Calu3 (cell line): ENCODE measurements at regions not wholly inside any gene's neighbourhood (a gene's known extent, or its start where the extent isn't known, plus 50 kb on each side); places are given as distances from the start of the nearest gene placed in this dataset.

Experiments
- BruUV-seq: library from RNA; stranded (reverse); fragments of 400-500 nt; replicated peaks from 2 replicates; lab custom pipeline; 2021; lab: Mats Ljungman, UMichigan
- CTCF ChIA-PET: fragments of 300-600 bp; sonication (Branson Sonifier 250); formaldehyde crosslinking; loops from one replicate; lab custom pipeline; 2022; ENCODE audit warnings: antibody characterized with exemption; lab: Charles Lee
- DNase-seq: peaks from one replicate; pipeline ENCODE4 v3.0.0; 2022
- H3K27ac Mint-ChIP-seq: one replicate; pipeline ENCODE4 v1.8.0; 2022; ENCODE audit warnings: mixed read lengths; ENCODE audit not compliant: unreplicated experiment
- H3K27me3 Mint-ChIP-seq: one replicate; pipeline ENCODE4 v1.8.0; 2022; ENCODE audit warnings: mixed read lengths; ENCODE audit not compliant: unreplicated experiment
- H3K36me3 Mint-ChIP-seq: one replicate; pipeline ENCODE4 v1.8.0; 2022; ENCODE audit warnings: mild to moderate bottlenecking, moderate library complexity, mixed read lengths; ENCODE audit not compliant: insufficient read depth, unreplicated experiment
- H3K4me1 Mint-ChIP-seq: one replicate; pipeline ENCODE4 v1.8.0; 2022; ENCODE audit warnings: mild to moderate bottlenecking, low read depth, mixed read lengths; ENCODE audit not compliant: unreplicated experiment
- H3K4me3 Mint-ChIP-seq: one replicate; pipeline ENCODE4 v1.8.0; 2022; ENCODE audit warnings: mild to moderate bottlenecking, low read depth, moderate library complexity, mixed read lengths; ENCODE audit not compliant: unreplicated experiment
- H3K9me3 Mint-ChIP-seq: one replicate; pipeline ENCODE4 v1.8.0; 2022; ENCODE audit warnings: low read depth, mixed read lengths; ENCODE audit not compliant: unreplicated experiment
- intact Hi-C: fragments of 100-400 bp; cut with micrococcal nuclease; formaldehyde crosslinking; loops from one replicate; pipeline ENCODE4 v1.10.0; 2022; ENCODE audit not compliant: unreplicated experiment
- TF ChIP-seq, protein P1 (sequence below): fragments of 200-600 bp; IDR thresholded peaks from one replicate; pipeline ENCODE4 v1.8.0; 2022; ENCODE audit warnings: antibody characterized with exemption; ENCODE audit not compliant: unreplicated experiment

DNA sequence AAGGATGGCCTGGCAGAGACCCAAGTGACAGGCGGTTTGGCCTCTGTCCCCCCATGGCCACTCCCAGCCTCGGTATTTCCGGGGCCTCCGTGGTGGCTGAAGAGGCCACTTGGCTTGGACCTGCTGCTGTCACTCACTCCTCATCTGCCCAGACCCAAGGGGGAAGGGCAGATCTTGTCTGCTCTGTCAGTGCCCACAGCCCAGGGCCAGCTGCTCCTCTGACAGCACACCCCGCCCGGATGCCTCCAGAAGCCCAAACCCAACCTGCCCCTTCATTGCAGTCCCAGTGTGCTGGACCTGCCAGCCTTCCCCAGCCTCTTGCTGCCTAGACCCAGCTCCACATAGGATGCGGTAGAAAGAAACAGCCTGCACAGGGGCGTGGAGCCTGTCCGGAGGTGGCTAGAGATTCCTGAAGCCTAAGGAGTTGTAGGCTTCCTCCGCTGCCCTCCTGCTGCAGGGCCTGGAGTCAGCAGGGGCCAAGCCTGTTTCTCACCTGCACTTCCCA is 52.0 kb downstream of the MAGEF1 start:
- Mint-ChIP-seq H3K9me3 (no peaks in the 10 kb centered on the region), H3K4me1 (peaks cover 36% of the 10 kb centered on the region), H3K27me3 (no peaks in the 10 kb centered on the region), H3K4me3 (no peak overlapping the region), H3K36me3 (no peaks in the 10 kb centered on the region), H3K27ac (no peak overlapping the region)
- no TSS peak for BruUV-seq
- DNase-seq, result peak; percentile 28
- intact Hi-C loops, result no loop called here
- CTCF ChIA-PET, result no interaction called here
- TF ChIP-seq, protein P1, sequence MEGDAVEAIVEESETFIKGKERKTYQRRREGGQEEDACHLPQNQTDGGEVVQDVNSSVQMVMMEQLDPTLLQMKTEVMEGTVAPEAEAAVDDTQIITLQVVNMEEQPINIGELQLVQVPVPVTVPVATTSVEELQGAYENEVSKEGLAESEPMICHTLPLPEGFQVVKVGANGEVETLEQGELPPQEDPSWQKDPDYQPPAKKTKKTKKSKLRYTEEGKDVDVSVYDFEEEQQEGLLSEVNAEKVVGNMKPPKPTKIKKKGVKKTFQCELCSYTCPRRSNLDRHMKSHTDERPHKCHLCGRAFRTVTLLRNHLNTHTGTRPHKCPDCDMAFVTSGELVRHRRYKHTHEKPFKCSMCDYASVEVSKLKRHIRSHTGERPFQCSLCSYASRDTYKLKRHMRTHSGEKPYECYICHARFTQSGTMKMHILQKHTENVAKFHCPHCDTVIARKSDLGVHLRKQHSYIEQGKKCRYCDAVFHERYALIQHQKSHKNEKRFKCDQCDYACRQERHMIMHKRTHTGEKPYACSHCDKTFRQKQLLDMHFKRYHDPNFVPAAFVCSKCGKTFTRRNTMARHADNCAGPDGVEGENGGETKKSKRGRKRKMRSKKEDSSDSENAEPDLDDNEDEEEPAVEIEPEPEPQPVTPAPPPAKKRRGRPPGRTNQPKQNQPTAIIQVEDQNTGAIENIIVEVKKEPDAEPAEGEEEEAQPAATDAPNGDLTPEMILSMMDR, result no peak

DNA sequence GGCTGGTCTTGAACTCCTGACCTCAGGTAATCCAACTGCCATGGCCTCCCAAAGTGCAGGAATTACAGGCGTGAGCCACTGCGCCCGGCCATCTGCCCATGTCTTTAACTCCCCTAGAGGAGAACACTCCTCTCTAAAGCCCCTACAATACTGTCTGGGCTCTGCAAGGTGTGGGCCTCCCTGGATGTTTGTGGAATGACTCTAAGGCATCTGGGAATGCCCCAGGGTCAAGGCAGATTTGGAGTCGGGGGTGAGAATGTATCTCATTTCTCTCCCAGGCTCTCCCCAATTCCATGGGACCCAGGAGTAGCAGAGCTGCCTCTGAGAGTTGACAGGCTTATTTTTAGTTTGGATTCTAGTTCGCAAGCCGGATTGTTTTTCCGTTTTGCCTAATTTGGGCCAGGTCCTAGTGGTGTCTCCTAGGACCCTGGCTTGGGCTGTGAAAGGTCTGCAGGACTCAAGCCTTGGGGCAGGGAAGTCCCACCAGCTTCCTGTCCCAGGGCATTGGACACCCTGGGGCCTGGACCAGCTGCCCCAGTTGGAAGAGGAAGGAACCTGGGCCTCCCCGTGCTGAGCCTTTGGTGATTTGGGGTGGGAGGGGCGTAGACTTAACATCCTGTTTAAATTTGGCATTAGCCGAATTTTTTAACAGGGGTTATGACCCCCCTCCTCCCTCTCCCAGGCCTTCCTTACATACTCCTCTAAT is 53.5 kb downstream of the MAGEF1 start:
- peaks cover 29% of the 10 kb centered on the region for H3K4me1 Mint-ChIP-seq
- CTCF ChIA-PET, result interaction anchor here (0.6 to 0.7 kb wide), 2 partner anchors 16 to 743 kb away, joined by 3 to 4 read pairs; no protein-coding TSS in a partner anchor
- no TSS peak for BruUV-seq
- H3K4me3 Mint-ChIP-seq, result no peak overlapping the region
- no peak for DNase-seq
- TF ChIP-seq, protein P1, result no peak
- peaks cover 2% of the 10 kb centered on the region for H3K9me3 Mint-ChIP-seq
- intact Hi-C loops, result no loop called here
- H3K27ac Mint-ChIP-seq, result no peak overlapping the region
- no peaks in the 10 kb centered on the region for H3K27me3 Mint-ChIP-seq
- no peaks in the 10 kb centered on the region for H3K36me3 Mint-ChIP-seq

DNA sequence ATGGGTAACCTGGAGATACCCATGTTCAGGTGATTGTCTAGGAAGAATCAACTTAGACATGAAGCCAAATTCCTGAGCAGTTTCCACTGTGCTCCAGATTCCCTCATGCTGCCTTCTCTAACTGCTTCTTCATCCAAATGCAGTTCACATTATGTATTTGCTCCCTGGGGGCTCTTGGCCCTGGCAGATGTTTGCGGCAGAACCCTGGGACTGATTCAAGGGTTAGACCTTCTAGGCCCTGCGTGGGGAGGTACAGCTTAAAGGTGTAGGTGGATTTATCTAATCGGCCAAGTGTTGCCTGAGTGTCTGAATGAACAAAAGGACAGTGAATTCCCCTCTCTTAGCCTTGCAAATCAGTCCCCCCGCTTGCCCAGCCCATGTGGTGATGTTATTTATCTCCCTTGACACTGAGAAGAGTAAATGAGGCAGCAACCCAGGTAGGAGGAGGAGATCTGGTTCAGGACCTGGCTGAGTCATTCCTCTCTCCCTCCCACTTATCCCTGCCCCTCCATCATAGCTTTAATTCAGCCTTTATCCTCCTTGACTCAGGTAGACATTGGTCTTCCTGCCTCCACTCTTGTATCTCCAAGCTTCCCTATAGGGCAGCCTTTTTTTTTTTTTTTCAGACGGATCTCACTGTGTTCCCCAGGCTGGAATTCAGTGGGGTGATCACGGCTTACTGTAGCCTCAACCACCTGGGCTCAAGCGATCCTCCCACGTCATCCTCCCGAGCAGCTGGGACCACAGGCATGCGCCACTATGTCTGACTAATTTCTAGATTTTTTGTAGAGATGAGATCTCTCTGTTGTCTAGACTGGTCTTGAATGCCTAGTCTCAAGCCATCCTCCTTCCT is 54.8 kb downstream of the MAGEF1 start:
- intact Hi-C loops, result no loop called here
- Mint-ChIP-seq H3K9me3 (peaks cover 2% of the 10 kb centered on the region), H3K4me1 (peaks cover 38% of the 10 kb centered on the region), H3K27me3 (no peaks in the 10 kb centered on the region), H3K27ac (no peak overlapping the region), H3K36me3 (no peaks in the 10 kb centered on the region), H3K4me3 (no peak overlapping the region)
- no peak for DNase-seq
- TF ChIP-seq, protein P1, result no peak
- CTCF ChIA-PET, result interaction anchor here (0.6 to 0.7 kb wide), 3 partner anchors 64 to 226 kb away, joined by 3 to 5 read pairs (median 4); no protein-coding TSS in a partner anchor
- BruUV-seq, result no TSS peak

DNA sequence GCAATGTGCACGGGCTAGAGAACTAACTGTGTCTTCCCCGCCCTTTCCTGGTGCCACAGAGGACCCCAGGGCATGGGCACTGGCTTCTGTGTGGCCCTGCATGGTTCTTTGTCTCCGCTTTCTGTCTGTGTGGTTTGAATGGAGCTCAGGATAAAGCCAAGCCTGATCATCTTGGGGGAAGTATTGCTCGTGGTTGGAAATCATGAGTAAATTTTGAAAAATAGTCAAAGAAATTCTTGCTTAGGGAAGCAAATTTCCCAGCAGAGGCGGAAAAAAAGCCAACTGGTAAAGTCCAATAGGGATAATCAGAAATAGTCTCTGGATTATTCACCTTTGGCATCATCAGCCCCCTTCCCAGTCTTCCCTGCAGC is 55.4 kb downstream of the MAGEF1 start:
- H3K9me3 Mint-ChIP-seq, result peaks cover 2% of the 10 kb centered on the region
- H3K36me3 Mint-ChIP-seq, result no peaks in the 10 kb centered on the region
- TF ChIP-seq, protein P1, result no peak
- BruUV-seq, result no TSS peak
- peaks cover 44% of the 10 kb centered on the region for H3K4me1 Mint-ChIP-seq
- no peak overlapping the region for H3K27ac Mint-ChIP-seq
- CTCF ChIA-PET, result no interaction called here
- DNase-seq, result no peak
- intact Hi-C loops, result no loop called here
- no peaks in the 10 kb centered on the region for H3K27me3 Mint-ChIP-seq
- H3K4me3 Mint-ChIP-seq, result no peak overlapping the region
